ENCODE measurements at regions not wholly inside any gene's neighbourhood (a gene's known extent, or its start where the extent isn't known, plus 50 kb on each side); places are given as distances from the start of the nearest gene placed in this dataset.

GRCh38 chr11:114848027-114848426 is 169.7 kb downstream of the NXPE2 start:
- Histone ChIP-seq H4K20me1 (ENCODE audit: control insufficient read depth, extremely low read depth, insufficient read depth, low read length) (no peaks in the 10 kb centered on the region), H3K27me3 (ENCODE audit: control insufficient read depth, insufficient read depth, low read length) (no peaks in the 10 kb centered on the region), H3K9me3 (ENCODE audit: control insufficient read depth, insufficient read depth, low read depth, low read length) (no peaks in the 10 kb centered on the region), H3K27ac (ENCODE audit: insufficient read depth, low read length) (no peak overlapping the region), H3K4me2 (ENCODE audit: extremely low read depth, insufficient read depth, low read length) (no peak overlapping the region), H3K4me3 (replicated peaks in 1 of 4; ENCODE audit: control extremely low read depth in 1 of 4, insufficient read depth in 1 of 4, low read depth in 3 of 4, low read length in 4 of 4) (no peak overlapping the region), H3K4me1 (ENCODE audit: control insufficient read depth, extremely low read depth, insufficient read depth, low read length) (no peaks in the 10 kb centered on the region), H3K79me2 (ENCODE audit: control insufficient read depth, insufficient read depth, low read length) (no peaks in the 10 kb centered on the region), H3K36me3 (ENCODE audit: control insufficient read depth, insufficient read depth, low read length) (no peaks in the 10 kb centered on the region), H3K9ac (ENCODE audit: insufficient read depth, low read length) (no peak overlapping the region), H2AFZ (ENCODE audit: low read length) (no peak overlapping the region)
- DNase-seq (ENCODE audit: low read depth in 2 of 2) = no peak
- TF ChIP-seq CTCF (conservative IDR thresholded peaks at IDR 0.05 in 1 of 2, IDR thresholded peaks at IDR 0.05 in 1 of 2; ENCODE audit: low read depth in 1 of 2, low read length in 2 of 2) (no peak), EZH2 (IDR thresholded peaks at IDR 0.05; ENCODE audit: low read length, missing control alignments) (no peak)

- Histone ChIP-seq H3K27me3 (ENCODE audit: control insufficient read depth, insufficient read depth, low read length) (no peaks in the 10 kb centered on the region), H3K4me3 (replicated peaks in 1 of 4; ENCODE audit: control extremely low read depth in 1 of 4, insufficient read depth in 1 of 4, low read depth in 3 of 4, low read length in 4 of 4) (no peak overlapping the region), H3K79me2 (ENCODE audit: control insufficient read depth, insufficient read depth, low read length) (no peaks in the 10 kb centered on the region), H3K27ac (ENCODE audit: insufficient read depth, low read length) (no peak overlapping the region), H3K36me3 (ENCODE audit: control insufficient read depth, insufficient read depth, low read length) (no peaks in the 10 kb centered on the region), H2AFZ (ENCODE audit: low read length) (no peak overlapping the region), H4K20me1 (ENCODE audit: control insufficient read depth, extremely low read depth, insufficient read depth, low read length) (no peaks in the 10 kb centered on the region), H3K9me3 (ENCODE audit: control insufficient read depth, insufficient read depth, low read depth, low read length) (no peaks in the 10 kb centered on the region), H3K4me1 (ENCODE audit: control insufficient read depth, extremely low read depth, insufficient read depth, low read length) (no peaks in the 10 kb centered on the region), H3K9ac (ENCODE audit: insufficient read depth, low read length) (no peak overlapping the region), H3K4me2 (ENCODE audit: extremely low read depth, insufficient read depth, low read length) (no peak overlapping the region)
- TF ChIP-seq CTCF (conservative IDR thresholded peaks at IDR 0.05 in 1 of 2, IDR thresholded peaks at IDR 0.05 in 1 of 2; ENCODE audit: low read depth in 1 of 2, low read length in 2 of 2) = no peak
- TF ChIP-seq EZH2 (IDR thresholded peaks at IDR 0.05; ENCODE audit: low read length, missing control alignments) = no peak
- DNase-seq (ENCODE audit: low read depth in 2 of 2) = no peak
Measured at GRCh38 chr11:114857281-114857680, 179.0 kb downstream of the NXPE2 start.

- H3K36me3 ChIP-seq (ENCODE audit: control insufficient read depth, insufficient read depth, low read length) = no peaks in the 10 kb centered on the region
- TF ChIP-seq CTCF (conservative IDR thresholded peaks at IDR 0.05 in 1 of 2, IDR thresholded peaks at IDR 0.05 in 1 of 2; ENCODE audit: low read depth in 1 of 2, low read length in 2 of 2) = no peak
- no peak for TF ChIP-seq EZH2 (IDR thresholded peaks at IDR 0.05; ENCODE audit: low read length, missing control alignments)
- no peak overlapping the region for H3K4me2 ChIP-seq (ENCODE audit: extremely low read depth, insufficient read depth, low read length)
- DNase-seq (ENCODE audit: low read depth in 2 of 2) = no peak
- H2AFZ ChIP-seq (ENCODE audit: low read length) = no peak overlapping the region
- no peaks in the 10 kb centered on the region for H3K4me1 ChIP-seq (ENCODE audit: control insufficient read depth, extremely low read depth, insufficient read depth, low read length)
- H3K9ac ChIP-seq (ENCODE audit: insufficient read depth, low read length) = no peak overlapping the region
- no peaks in the 10 kb centered on the region for H4K20me1 ChIP-seq (ENCODE audit: control insufficient read depth, extremely low read depth, insufficient read depth, low read length)
- H3K27me3 ChIP-seq (ENCODE audit: control insufficient read depth, insufficient read depth, low read length) = no peaks in the 10 kb centered on the region
- H3K79me2 ChIP-seq (ENCODE audit: control insufficient read depth, insufficient read depth, low read length) = no peaks in the 10 kb centered on the region
- no peak overlapping the region for H3K27ac ChIP-seq (ENCODE audit: insufficient read depth, low read length)
- no peak overlapping the region for H3K4me3 ChIP-seq (replicated peaks in 1 of 4; ENCODE audit: control extremely low read depth in 1 of 4, insufficient read depth in 1 of 4, low read depth in 3 of 4, low read length in 4 of 4)
- no peaks in the 10 kb centered on the region for H3K9me3 ChIP-seq (ENCODE audit: control insufficient read depth, insufficient read depth, low read depth, low read length)
Measured at GRCh38 chr11:114864896-114865295, 186.6 kb downstream of the NXPE2 start.
